ACC112 (cell line): ENCODE measurements at regions not wholly inside any gene's neighbourhood (a gene's known extent, or its start where the extent isn't known, plus 50 kb on each side); places are given as distances from the start of the nearest gene placed in this dataset.

Experiments used
- H2AFZ ChIP-seq: fragments of 200-600 bp; sonication (generic); one replicate; pipeline ENCODE4 v1.6.0; 2017; ENCODE audit warnings: antibody characterized with exemption, low read length; ENCODE audit not compliant: unreplicated experiment
- H3K27ac ChIP-seq: fragments of 200-600 bp; sonication (generic); 2 replicates; pipeline ENCODE4 v1.5.1; 2014; ENCODE audit warnings: low read depth, mild to moderate bottlenecking, antibody characterized with exemption, low read length, moderate library complexity
- H3K27me3 ChIP-seq: fragments of 200-600 bp; sonication (generic); 2 replicates; pipeline ENCODE4 v1.6.1; 2014; ENCODE audit warnings: mild to moderate bottlenecking, antibody characterized with exemption, low read length, moderate library complexity, mixed read lengths; ENCODE audit not compliant: insufficient read depth
- H3K36me3 ChIP-seq: fragments of 200-600 bp; sonication (generic); 2 replicates; pipeline ENCODE4 v1.6.1; 2016; ENCODE audit warnings: mild to moderate bottlenecking, antibody characterized with exemption, low read length, moderate library complexity, mixed read lengths; ENCODE audit not compliant: insufficient read depth
- H3K4me1 ChIP-seq: fragments of 200-600 bp; sonication (generic); one replicate; pipeline ENCODE4 v1.6.1; 2016; ENCODE audit warnings: low read length, mixed read lengths; ENCODE audit not compliant: insufficient read depth, unreplicated experiment, control insufficient read depth
- H3K4me3 ChIP-seq: fragments of 200-600 bp; sonication (generic); 2 replicates; pipeline ENCODE4 v1.5.1; 2014; ENCODE audit warnings: mild to moderate bottlenecking, low read depth, low read length
- H3K79me2 ChIP-seq: fragments of 200-600 bp; sonication (generic); one replicate; pipeline ENCODE4 v1.6.0; 2016; ENCODE audit warnings: low read length; ENCODE audit not compliant: control insufficient read depth, unreplicated experiment, insufficient read depth

DNA sequence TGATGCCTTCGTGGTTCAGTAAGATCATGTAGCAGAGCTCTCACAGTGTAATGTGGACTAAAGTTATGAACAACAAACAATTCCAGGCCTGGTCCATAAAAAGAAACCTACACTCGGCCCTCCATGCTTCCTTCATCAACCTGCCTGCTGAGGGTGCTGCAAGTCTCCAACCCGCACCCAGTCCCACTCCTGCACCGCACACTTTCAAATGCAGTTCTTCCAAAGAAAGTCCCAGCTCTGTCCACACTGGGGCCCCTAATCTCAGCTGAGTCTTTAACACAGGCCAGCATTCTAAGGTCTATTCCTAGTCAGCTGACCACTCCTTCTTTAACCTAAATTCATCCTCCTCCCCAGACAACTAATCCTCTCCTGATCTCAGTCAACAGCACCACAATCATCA is 71.5 kb upstream of the NR5A2 start:
- no peaks in the 10 kb centered on the region for H3K4me1 ChIP-seq
- H3K36me3 ChIP-seq: no peaks in the 10 kb centered on the region
- H2AFZ ChIP-seq: no peak overlapping the region
- H3K27me3 ChIP-seq: no peaks in the 10 kb centered on the region
- H3K79me2 ChIP-seq: no peaks in the 10 kb centered on the region
- H3K4me3 ChIP-seq: no peak overlapping the region
- no peak overlapping the region for H3K27ac ChIP-seq

DNA sequence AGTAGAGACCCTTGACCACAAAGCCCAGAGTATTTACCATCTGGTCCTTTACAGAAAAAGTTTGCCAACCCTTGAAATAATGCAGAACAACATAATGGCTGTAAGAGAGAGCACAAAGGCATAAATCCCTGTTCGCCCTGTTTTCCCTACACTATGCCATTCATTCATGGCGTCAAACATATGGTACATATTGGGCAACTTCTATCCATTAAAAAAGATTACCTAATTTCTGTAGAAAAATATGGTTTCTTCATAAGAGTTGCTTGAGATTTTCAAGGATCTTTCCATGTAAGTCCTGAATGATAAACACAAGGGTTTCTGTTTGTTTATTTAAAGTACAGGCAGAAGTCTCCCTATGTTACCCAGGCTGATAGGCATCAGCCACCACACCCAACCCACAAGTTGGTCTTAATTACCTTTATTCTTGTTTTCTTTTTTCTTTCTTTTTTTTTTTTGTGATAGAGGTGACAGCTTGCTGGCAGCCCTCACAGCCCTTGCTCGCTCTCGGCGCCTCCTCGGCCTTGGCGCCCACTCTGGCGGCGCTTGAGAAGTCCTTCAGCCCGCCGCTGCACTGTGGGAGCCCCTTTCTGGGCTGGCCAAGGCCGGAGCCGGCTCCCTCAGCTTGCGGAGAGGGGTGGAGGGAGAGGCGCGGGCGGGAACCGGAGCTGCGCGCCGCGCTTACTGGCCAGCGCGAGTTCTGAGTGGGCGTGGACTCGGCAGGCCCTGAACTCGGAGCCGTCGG is 68.3 kb upstream of the NR5A2 start:
- no peak overlapping the region for H3K4me3 ChIP-seq
- no peak overlapping the region for H2AFZ ChIP-seq
- H3K4me1 ChIP-seq: no peaks in the 10 kb centered on the region
- no peaks in the 10 kb centered on the region for H3K79me2 ChIP-seq
- H3K27me3 ChIP-seq: no peaks in the 10 kb centered on the region
- no peaks in the 10 kb centered on the region for H3K36me3 ChIP-seq
- no peak overlapping the region for H3K27ac ChIP-seq

DNA sequence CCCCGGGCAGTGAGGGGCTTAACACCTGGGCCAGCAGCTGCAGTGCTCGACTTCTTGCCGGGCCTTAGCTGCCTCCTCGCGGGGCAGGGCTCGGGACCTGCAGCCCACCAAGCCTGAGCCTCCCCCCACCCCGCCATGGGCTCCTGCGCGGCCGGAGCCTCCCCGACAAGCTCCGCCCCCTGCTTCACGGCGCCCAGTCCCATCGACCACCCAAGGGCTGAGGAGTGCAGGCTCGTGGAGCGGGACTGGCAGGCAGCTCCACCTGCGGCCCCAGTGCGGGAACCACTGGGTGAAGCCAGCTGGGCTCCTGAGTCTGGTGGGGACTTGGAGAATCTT is 67.8 kb upstream of the NR5A2 start:
- Histone ChIP-seq H3K4me3 (no peak overlapping the region), H2AFZ (no peak overlapping the region), H3K36me3 (no peaks in the 10 kb centered on the region), H3K27me3 (no peaks in the 10 kb centered on the region), H3K4me1 (no peaks in the 10 kb centered on the region), H3K27ac (no peak overlapping the region), H3K79me2 (no peaks in the 10 kb centered on the region)

DNA sequence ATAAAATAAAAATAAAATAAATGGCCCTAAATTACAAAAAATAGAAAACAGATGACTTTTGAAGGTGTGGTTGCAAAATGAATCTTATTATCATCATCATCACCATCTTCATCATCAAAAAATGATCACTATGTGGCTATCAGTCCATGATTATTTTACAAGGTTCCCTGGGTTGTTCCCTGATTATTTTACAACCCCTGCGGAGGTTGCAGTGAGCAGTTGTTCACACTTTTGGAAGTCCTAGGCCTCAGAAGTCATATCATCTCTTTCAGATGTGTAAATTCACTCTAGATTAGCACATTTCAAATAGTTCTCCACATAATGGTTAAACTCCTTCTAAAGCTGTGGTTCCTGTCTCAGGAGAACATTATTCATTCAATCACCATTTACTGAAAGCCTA is 57.4 kb upstream of the NR5A2 start:
- Histone ChIP-seq H3K79me2 (no peaks in the 10 kb centered on the region), H3K27me3 (no peaks in the 10 kb centered on the region), H3K4me1 (no peaks in the 10 kb centered on the region), H2AFZ (no peak overlapping the region), H3K36me3 (no peaks in the 10 kb centered on the region), H3K4me3 (no peak overlapping the region), H3K27ac (no peak overlapping the region)

DNA sequence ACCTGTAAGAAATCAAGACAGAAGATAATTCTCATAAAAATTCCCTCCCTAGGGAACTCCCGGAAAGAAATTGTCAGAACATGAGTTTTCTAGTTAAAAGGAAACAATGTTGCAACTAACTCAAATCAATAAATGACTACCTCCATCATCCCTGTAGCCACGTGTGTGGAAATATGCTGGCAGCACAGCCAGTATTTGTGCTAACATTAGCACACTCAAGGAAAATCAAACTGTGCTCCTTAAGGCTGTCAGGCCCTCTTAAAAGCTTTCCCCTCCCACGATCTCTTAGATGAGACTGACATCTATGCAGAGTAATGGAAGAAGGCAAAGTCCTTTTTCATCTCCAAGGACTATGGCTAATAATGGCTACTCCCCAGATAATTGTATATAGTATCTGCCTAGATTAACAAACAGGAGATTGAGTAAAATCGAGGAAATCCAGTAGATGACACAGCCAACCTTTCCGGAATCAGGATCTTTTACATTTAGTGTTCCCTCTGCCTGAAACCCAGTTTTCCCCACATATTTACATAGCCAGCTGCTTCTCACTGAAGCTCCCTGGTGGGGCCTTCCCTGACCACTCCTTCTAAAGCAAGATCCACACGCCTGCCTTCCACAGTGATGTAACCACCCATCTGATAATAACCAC is 50.9 kb upstream of the NR5A2 start:
- H3K27me3 ChIP-seq: no peaks in the 10 kb centered on the region
- no peaks in the 10 kb centered on the region for H3K79me2 ChIP-seq
- H3K27ac ChIP-seq: no peak overlapping the region
- H3K4me1 ChIP-seq: no peaks in the 10 kb centered on the region
- no peak overlapping the region for H3K4me3 ChIP-seq
- H3K36me3 ChIP-seq: no peaks in the 10 kb centered on the region
- H2AFZ ChIP-seq: no peak overlapping the region
